ENCODE measurements at regions not wholly inside any gene's neighbourhood (a gene's known extent, or its start where the extent isn't known, plus 50 kb on each side); places are given as distances from the start of the nearest gene placed in this dataset.

GRCh38 chr16:64889446-64889845 lies 232.4 kb downstream of the CDH11 start:
- DNase-seq = no peak
- no peak overlapping the region for H3K18ac ChIP-seq (ENCODE audit: insufficient read length, low read depth, low read length)
- no peak overlapping the region for H3K9ac ChIP-seq (ENCODE audit: extremely low read depth, insufficient read length, low read length)
- H3K4me1 ChIP-seq (ENCODE audit: insufficient read depth, low read length) = no peaks in the 10 kb centered on the region
- H4K5ac ChIP-seq (ENCODE audit: insufficient read length, low read depth, low read length) = no peak overlapping the region
- H2BK5ac ChIP-seq (ENCODE audit: insufficient read length, low read length) = no peak overlapping the region
- WGBS (ENCODE audit: extremely low coverage, insufficient read length, low lambda C conversion rate) = no CpG with 5 or more reads among the region's 2 CpGs
- no peaks in the 10 kb centered on the region for H4K20me1 ChIP-seq (ENCODE audit: control insufficient read depth, insufficient read depth, insufficient read length)
- no peak overlapping the region for H3K4ac ChIP-seq (ENCODE audit: low read depth, low read length)
- Mint-ChIP-seq H3K27me3 (ENCODE audit: low read depth) (no peaks in the 10 kb centered on the region), H3K27ac (no peak overlapping the region), H3K4me3 (no peak overlapping the region), H3K4me1 (peaks cover 9 to 17% of the 10 kb centered on the region in 2 experiments), H3K9me3 (no peaks in the 10 kb centered on the region), H3K36me3 (ENCODE audit: insufficient read depth in 1 of 3, low read depth in 3 of 3) (no peaks in the 10 kb centered on the region)
- H4K91ac ChIP-seq (ENCODE audit: insufficient read length, low read depth, low read length) = no peak overlapping the region
- no peak overlapping the region for H2BK12ac ChIP-seq (ENCODE audit: insufficient read length, low read depth, low read length)
- H4K8ac ChIP-seq (replicated peaks; ENCODE audit: insufficient read length, low read depth, low read length) = no peak overlapping the region
- no peaks in the 10 kb centered on the region for H3K23me2 ChIP-seq (ENCODE audit: insufficient read length, low read depth, low read length, poor library complexity, severe bottlenecking)
- no peak overlapping the region for H3K23ac ChIP-seq (ENCODE audit: insufficient read length, low read depth, low read length)
- H2AK5ac ChIP-seq (ENCODE audit: insufficient read length, low read length) = no peak overlapping the region
- no peak overlapping the region for H2AFZ ChIP-seq (ENCODE audit: low read length)
- no peak overlapping the region for H2BK120ac ChIP-seq (ENCODE audit: low read depth, low read length, poor library complexity, severe bottlenecking)
- no peaks in the 10 kb centered on the region for H3K79me2 ChIP-seq (ENCODE audit: insufficient read depth, low read length)
- H3K79me1 ChIP-seq (ENCODE audit: insufficient read depth, low read depth, low read length, poor library complexity, severe bottlenecking) = no peaks in the 10 kb centered on the region
- TF ChIP-seq CTCF (conservative IDR thresholded peaks at IDR 0.05) = no peak
- H3T11ph ChIP-seq (ENCODE audit: low read length) = no peak overlapping the region
- H3K14ac ChIP-seq (ENCODE audit: insufficient read depth, low read length) = no peak overlapping the region
- no peak overlapping the region for H2BK20ac ChIP-seq (ENCODE audit: low read depth, low read length, poor library complexity, severe bottlenecking)
- H3K4me2 ChIP-seq (ENCODE audit: insufficient read depth, insufficient read length, low read length) = no peak overlapping the region
- H2BK15ac ChIP-seq (ENCODE audit: low read depth, low read length) = no peak overlapping the region
- H3K9me3 ChIP-seq (ENCODE audit: control insufficient read depth, low read depth, low read length) = no peaks in the 10 kb centered on the region
- H3K27me3 ChIP-seq (ENCODE audit: insufficient read depth, low read length) = no peaks in the 10 kb centered on the region
- H3K27ac ChIP-seq (ENCODE audit: insufficient read length, low read depth, low read length) = no peak overlapping the region
- no peak overlapping the region for H3K56ac ChIP-seq (ENCODE audit: insufficient read length, low read depth, low read length)

All from H9 (cell line).